Fibroblast of lung (primary cell): ENCODE measurements at regions not wholly inside any gene's neighbourhood (a gene's known extent, or its start where the extent isn't known, plus 50 kb on each side); places are given as distances from the start of the nearest gene placed in this dataset.

Experiments used
- EZH2 ChIP-seq: IDR thresholded peaks from 2 replicates; pipeline ENCODE4 v1.5.1; 2012; ENCODE audit warnings: low read length, control low read depth, mild to moderate bottlenecking; ENCODE audit errors: missing control alignments
- TF ChIP-seq, protein P1 (sequence below), 2 donors: IDR thresholded peaks in 1 of 2; conservative IDR thresholded peaks in 1 of 2; 1 replicate in 1 of 2; 2 replicates in 1 of 2; pipeline ENCODE4 v1.5.1; 2011 to 2012; ENCODE audit warnings: low read length in 2 of 2, control low read depth in 1 of 2, inconsistent platforms in 1 of 2, low read depth in 1 of 2, mild to moderate bottlenecking in 1 of 2

DNA sequence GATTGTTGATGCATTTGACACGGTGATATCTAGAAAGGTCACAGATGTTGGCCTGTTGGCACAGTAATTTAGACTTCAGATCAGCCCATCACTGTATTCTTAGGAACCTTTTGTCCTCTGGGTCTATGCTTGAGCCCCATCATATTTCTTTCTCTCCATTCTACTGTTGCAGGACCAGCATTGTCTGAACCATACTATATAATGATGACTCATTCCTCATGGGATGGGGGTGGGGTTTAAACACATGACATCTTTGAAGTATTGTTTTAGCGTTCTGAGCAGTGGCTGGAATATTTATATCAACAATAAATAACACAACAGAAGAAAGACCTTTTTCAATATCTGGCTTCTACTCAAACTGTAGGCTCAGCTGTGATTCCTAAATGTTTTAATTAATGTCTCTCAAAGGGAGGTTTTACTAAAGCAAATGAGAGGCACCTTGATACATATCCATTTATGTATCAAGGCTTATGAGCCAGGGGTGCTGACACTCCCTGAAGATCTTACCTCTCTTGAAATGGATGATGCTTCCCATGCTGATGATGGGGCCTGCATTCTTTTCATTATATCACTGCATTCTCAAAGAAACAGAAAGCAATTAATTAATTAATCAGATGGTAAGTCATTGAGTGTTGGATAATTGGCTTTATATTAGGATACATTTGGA is 379.0 kb upstream of the GOT2 start:
- TF ChIP-seq, protein P1, sequence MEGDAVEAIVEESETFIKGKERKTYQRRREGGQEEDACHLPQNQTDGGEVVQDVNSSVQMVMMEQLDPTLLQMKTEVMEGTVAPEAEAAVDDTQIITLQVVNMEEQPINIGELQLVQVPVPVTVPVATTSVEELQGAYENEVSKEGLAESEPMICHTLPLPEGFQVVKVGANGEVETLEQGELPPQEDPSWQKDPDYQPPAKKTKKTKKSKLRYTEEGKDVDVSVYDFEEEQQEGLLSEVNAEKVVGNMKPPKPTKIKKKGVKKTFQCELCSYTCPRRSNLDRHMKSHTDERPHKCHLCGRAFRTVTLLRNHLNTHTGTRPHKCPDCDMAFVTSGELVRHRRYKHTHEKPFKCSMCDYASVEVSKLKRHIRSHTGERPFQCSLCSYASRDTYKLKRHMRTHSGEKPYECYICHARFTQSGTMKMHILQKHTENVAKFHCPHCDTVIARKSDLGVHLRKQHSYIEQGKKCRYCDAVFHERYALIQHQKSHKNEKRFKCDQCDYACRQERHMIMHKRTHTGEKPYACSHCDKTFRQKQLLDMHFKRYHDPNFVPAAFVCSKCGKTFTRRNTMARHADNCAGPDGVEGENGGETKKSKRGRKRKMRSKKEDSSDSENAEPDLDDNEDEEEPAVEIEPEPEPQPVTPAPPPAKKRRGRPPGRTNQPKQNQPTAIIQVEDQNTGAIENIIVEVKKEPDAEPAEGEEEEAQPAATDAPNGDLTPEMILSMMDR (conservative IDR thresholded peaks at IDR 0.05 in 1 of 2, IDR thresholded peaks at IDR 0.05 in 1 of 2; ENCODE audit: low read depth in 1 of 2, low read length in 2 of 2) = no peak
- TF ChIP-seq EZH2 = no peak
